22Rv1 (cell line): ENCODE measurements at regions not wholly inside any gene's neighbourhood (a gene's known extent, or its start where the extent isn't known, plus 50 kb on each side); places are given as distances from the start of the nearest gene placed in this dataset.

Source experiments
- ZFX ChIP-seq: fragments of 450-650 bp; IDR thresholded peaks from 2 replicates; pipeline ENCODE4 v1.6.1; 2017; ENCODE audit warnings: antibody characterized with exemption, borderline replicate concordance
- TF ChIP-seq, protein P1 (sequence below): fragments of 450-650 bp; IDR thresholded peaks from 2 replicates; pipeline ENCODE4 v1.5.1; 2017; ENCODE audit warnings: mild to moderate bottlenecking

GRCh38 chr11:26229257-26229656, 102.7 kb upstream of the ANO3 start:
- TF ChIP-seq, protein P1, sequence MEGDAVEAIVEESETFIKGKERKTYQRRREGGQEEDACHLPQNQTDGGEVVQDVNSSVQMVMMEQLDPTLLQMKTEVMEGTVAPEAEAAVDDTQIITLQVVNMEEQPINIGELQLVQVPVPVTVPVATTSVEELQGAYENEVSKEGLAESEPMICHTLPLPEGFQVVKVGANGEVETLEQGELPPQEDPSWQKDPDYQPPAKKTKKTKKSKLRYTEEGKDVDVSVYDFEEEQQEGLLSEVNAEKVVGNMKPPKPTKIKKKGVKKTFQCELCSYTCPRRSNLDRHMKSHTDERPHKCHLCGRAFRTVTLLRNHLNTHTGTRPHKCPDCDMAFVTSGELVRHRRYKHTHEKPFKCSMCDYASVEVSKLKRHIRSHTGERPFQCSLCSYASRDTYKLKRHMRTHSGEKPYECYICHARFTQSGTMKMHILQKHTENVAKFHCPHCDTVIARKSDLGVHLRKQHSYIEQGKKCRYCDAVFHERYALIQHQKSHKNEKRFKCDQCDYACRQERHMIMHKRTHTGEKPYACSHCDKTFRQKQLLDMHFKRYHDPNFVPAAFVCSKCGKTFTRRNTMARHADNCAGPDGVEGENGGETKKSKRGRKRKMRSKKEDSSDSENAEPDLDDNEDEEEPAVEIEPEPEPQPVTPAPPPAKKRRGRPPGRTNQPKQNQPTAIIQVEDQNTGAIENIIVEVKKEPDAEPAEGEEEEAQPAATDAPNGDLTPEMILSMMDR, result no peak
- no peak for TF ChIP-seq ZFX
